ENCODE measurements at regions not wholly inside any gene's neighbourhood (a gene's known extent, or its start where the extent isn't known, plus 50 kb on each side); places are given as distances from the start of the nearest gene placed in this dataset.
A peak's percentile ranks its signal among the peaks of the same experiment; 100 is the strongest.

- no peak overlapping the region for H3K4me3 ChIP-seq (ENCODE audit: low read depth, low read length)
- in situ Hi-C loops (cut with HindIII; ENCODE audit: low sequenced_read_pairs) = no loop called here
- TF ChIP-seq, protein P1, sequence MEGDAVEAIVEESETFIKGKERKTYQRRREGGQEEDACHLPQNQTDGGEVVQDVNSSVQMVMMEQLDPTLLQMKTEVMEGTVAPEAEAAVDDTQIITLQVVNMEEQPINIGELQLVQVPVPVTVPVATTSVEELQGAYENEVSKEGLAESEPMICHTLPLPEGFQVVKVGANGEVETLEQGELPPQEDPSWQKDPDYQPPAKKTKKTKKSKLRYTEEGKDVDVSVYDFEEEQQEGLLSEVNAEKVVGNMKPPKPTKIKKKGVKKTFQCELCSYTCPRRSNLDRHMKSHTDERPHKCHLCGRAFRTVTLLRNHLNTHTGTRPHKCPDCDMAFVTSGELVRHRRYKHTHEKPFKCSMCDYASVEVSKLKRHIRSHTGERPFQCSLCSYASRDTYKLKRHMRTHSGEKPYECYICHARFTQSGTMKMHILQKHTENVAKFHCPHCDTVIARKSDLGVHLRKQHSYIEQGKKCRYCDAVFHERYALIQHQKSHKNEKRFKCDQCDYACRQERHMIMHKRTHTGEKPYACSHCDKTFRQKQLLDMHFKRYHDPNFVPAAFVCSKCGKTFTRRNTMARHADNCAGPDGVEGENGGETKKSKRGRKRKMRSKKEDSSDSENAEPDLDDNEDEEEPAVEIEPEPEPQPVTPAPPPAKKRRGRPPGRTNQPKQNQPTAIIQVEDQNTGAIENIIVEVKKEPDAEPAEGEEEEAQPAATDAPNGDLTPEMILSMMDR (IDR thresholded peaks at IDR 0.05; ENCODE audit: low read depth, low read length) = no peak
- no peak for DNase-seq (ENCODE audit: low read depth, low spot score)
These were observed 94.6 kb upstream of the INPP4B start for GRCh38 chr4:142940425-142941330.

DNA sequence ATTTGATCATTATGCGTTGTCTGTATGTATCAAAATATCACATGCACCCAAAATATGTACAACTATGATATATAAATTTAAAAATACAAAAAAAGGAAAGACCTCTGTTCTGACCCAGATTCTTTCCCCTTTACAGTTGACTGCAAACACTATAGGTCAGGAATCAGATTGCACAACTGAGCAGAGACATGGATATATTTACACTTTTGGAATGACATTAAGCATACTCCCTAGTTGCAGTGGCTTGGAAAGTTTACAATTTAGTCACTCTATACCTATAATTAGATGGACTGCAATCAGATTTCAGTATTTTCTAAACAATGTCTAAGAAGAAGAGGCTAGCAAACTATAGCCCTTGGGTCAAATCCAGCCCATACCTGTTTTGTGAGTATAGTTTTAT lies 98.5 kb upstream of the INPP4B start:
- TF ChIP-seq, protein P1 (IDR thresholded peaks at IDR 0.05; ENCODE audit: low read depth, low read length) = no peak
- DNase-seq (ENCODE audit: low read depth, low spot score) = no peak
- in situ Hi-C loops (cut with HindIII; ENCODE audit: low sequenced_read_pairs) = no loop called here

GRCh38 chr4:142952821-142953580 lies 106.9 kb upstream of the INPP4B start:
- H3K4me3 ChIP-seq (ENCODE audit: low read depth, low read length) = no peak overlapping the region
- DNase-seq (ENCODE audit: low read depth, low spot score) = no peak
- in situ Hi-C loops (cut with HindIII; ENCODE audit: low sequenced_read_pairs) = no loop called here
- TF ChIP-seq, protein P1 (IDR thresholded peaks at IDR 0.05; ENCODE audit: low read depth, low read length) = no peak

More for the DNA sequence above, 98.5 kb upstream of the INPP4B start:
- no peak overlapping the region for H3K4me3 ChIP-seq (ENCODE audit: low read depth, low read length)

DNA sequence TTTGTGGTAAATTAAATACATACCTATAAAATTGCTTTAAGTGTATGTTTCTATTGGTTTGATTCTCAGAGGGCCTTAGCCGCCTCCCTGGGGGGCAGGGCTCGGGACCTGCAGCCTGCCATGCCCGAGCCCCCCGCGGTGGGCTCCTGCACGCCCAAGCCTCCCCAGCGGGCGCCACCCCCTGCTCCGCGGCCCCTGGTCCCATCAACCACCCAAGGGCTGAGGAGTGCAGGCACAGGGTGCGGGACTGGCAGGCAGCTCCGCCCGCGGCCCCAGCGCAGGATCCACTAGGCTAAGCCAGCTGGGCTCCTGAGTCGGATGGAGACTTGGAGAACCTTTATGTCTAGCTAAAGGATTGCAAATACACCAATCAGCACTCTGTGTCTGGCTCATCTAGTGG lies 108.3 kb upstream of the INPP4B start:
- no peak overlapping the region for H3K4me3 ChIP-seq (ENCODE audit: low read depth, low read length)

GRCh38 chr4:142955501-142955900 lies 109.4 kb upstream of the INPP4B start:
- in situ Hi-C loops (cut with HindIII; ENCODE audit: low sequenced_read_pairs) = no loop called here
- H3K4me3 ChIP-seq (ENCODE audit: low read depth, low read length) = no peak overlapping the region
- no peak for DNase-seq (ENCODE audit: low read depth, low spot score)
- TF ChIP-seq, protein P1 (IDR thresholded peaks at IDR 0.05; ENCODE audit: low read depth, low read length) = no peak

More for the DNA sequence above, 108.3 kb upstream of the INPP4B start:
- DNase-seq (ENCODE audit: low read depth, low spot score) = no peak
- in situ Hi-C loops (cut with HindIII; ENCODE audit: low sequenced_read_pairs) = no loop called here
- TF ChIP-seq, protein P1 (IDR thresholded peaks at IDR 0.05; ENCODE audit: low read depth, low read length) = no peak

GRCh38 chr4:142959173-142959572 lies 113.1 kb upstream of the INPP4B start:
- TF ChIP-seq, protein P1 (IDR thresholded peaks at IDR 0.05; ENCODE audit: low read depth, low read length) = no peak
- peak; percentile 9 for DNase-seq (ENCODE audit: low read depth, low spot score)
- H3K4me3 ChIP-seq (ENCODE audit: low read depth, low read length) = no peak overlapping the region
- in situ Hi-C loops (cut with HindIII; ENCODE audit: low sequenced_read_pairs) = no loop called here

Measured in astrocyte of the spinal cord (primary cell).